IPS DF 6.9 (cell line): ENCODE measurements at regions not wholly inside any gene's neighbourhood (a gene's known extent, or its start where the extent isn't known, plus 50 kb on each side); places are given as distances from the start of the nearest gene placed in this dataset.

Source experiments
- DNase-seq: peaks from one replicate; pipeline ENCODE4 v3.0.0-alpha.2; 2013; ENCODE audit warnings: low read depth, low spot score
- H3K27ac ChIP-seq: one replicate; pipeline ENCODE4 v1.5.1; 2013; ENCODE audit warnings: low read length, control low read depth
- H3K27me3 ChIP-seq: 2 replicates; pipeline ENCODE4 v1.6.1; 2013; ENCODE audit warnings: mild to moderate bottlenecking, low read length; ENCODE audit not compliant: control insufficient read depth, insufficient read depth
- H3K36me3 ChIP-seq: 2 replicates; pipeline ENCODE4 v1.6.1; 2013; ENCODE audit warnings: low read length; ENCODE audit not compliant: control insufficient read depth, insufficient read depth
- H3K4me1 ChIP-seq: 2 replicates; pipeline ENCODE4 v1.6.1; 2013; ENCODE audit warnings: low read length; ENCODE audit not compliant: control insufficient read depth, insufficient read depth
- H3K4me3 ChIP-seq: 2 replicates; pipeline ENCODE4 v1.5.1; 2013; ENCODE audit warnings: mild to moderate bottlenecking, low read length
- H3K9me3 ChIP-seq: 2 replicates; pipeline ENCODE4 v1.6.1; 2013; ENCODE audit warnings: low read length, inconsistent platforms; ENCODE audit not compliant: control insufficient read depth, insufficient read depth
- WGBS: extraction: QIAGEN DNeasy Blood & Tissue Kit; methylation state at CpG from one replicate; pipeline ENCODE4 v1.1.7; 2013; ENCODE audit warnings: mixed read lengths, missing lambda C conversion rate; ENCODE audit not compliant: insufficient read length, insufficient coverage; 5-methylcytosine and 5-hydroxymethylcytosine counted together

- no peak overlapping the region for H3K27ac ChIP-seq
- H3K9me3 ChIP-seq = no peaks in the 10 kb centered on the region
- no peak for DNase-seq
- H3K27me3 ChIP-seq = no peaks in the 10 kb centered on the region
- H3K4me1 ChIP-seq = no peaks in the 10 kb centered on the region
- no CpG with 5 or more reads among the region's 3 CpGs for WGBS
- no peaks in the 10 kb centered on the region for H3K36me3 ChIP-seq
- no peak overlapping the region for H3K4me3 ChIP-seq
Observed at GRCh38 chr18:22552254-22552653, 134.5 kb upstream of the CTAGE1 start.

- no peak overlapping the region for H3K4me3 ChIP-seq
- H3K27me3 ChIP-seq = no peaks in the 10 kb centered on the region
- no peaks in the 10 kb centered on the region for H3K36me3 ChIP-seq
- no peaks in the 10 kb centered on the region for H3K9me3 ChIP-seq
- H3K27ac ChIP-seq = no peak overlapping the region
- H3K4me1 ChIP-seq = 0 out of 2 replicates have a peak, but pooled peaks cover 1% of the 10 kb centered on the region
- no peak for DNase-seq
- no CpG with 5 or more reads among the region's 3 CpGs for WGBS
Observed at GRCh38 chr18:22552899-22553460, 135.3 kb upstream of the CTAGE1 start.

GRCh38 chr18:22556222-22557167, 138.8 kb upstream of the CTAGE1 start:
- no CpG with 5 or more reads among the region's 8 CpGs for WGBS
- Histone ChIP-seq H3K4me1 (peaks cover 3% of the 10 kb centered on the region; the same call in 1 of the 2 replicates), H3K4me3 (no peak overlapping the region), H3K27me3 (peaks cover 12% of the 10 kb centered on the region), H3K36me3 (no peaks in the 10 kb centered on the region), H3K9me3 (no peaks in the 10 kb centered on the region), H3K27ac (no peak overlapping the region)
- DNase-seq = no peak

GRCh38 chr18:22557168-22557941, 139.6 kb upstream of the CTAGE1 start:
- no CpG with 5 or more reads among the region's 12 CpGs for WGBS
- H3K27me3 ChIP-seq = peaks cover 12% of the 10 kb centered on the region
- H3K36me3 ChIP-seq = no peaks in the 10 kb centered on the region
- H3K27ac ChIP-seq = no peak overlapping the region
- no peaks in the 10 kb centered on the region for H3K9me3 ChIP-seq
- no peak overlapping the region for H3K4me3 ChIP-seq
- DNase-seq = no peak
- H3K4me1 ChIP-seq = peaks cover 3% of the 10 kb centered on the region; the same call in 1 of the 2 replicates

GRCh38 chr18:22558945-22559385, 141.2 kb upstream of the CTAGE1 start:
- Histone ChIP-seq H3K27ac (no peak overlapping the region), H3K4me3 (peak overlapping the region; percentile 56; the same call in 1 of the 2 replicates), H3K27me3 (peaks cover 12% of the 10 kb centered on the region), H3K9me3 (no peaks in the 10 kb centered on the region), H3K36me3 (no peaks in the 10 kb centered on the region), H3K4me1 (peaks cover 3% of the 10 kb centered on the region; the same call in 1 of the 2 replicates)
- DNase-seq = no peak
- no CpG with 5 or more reads among the region's 28 CpGs for WGBS

GRCh38 chr18:22559414-22560274, 141.9 kb upstream of the CTAGE1 start:
- Histone ChIP-seq H3K9me3 (no peaks in the 10 kb centered on the region), H3K27me3 (peaks cover 12% of the 10 kb centered on the region), H3K4me3 (peak overlapping the region; percentile 56; the same call in 1 of the 2 replicates), H3K27ac (no peak overlapping the region), H3K4me1 (peaks cover 3% of the 10 kb centered on the region; the same call in 1 of the 2 replicates), H3K36me3 (no peaks in the 10 kb centered on the region)
- no peak for DNase-seq
- no CpG with 5 or more reads among the region's 63 CpGs for WGBS

GRCh38 chr18:22560275-22560610, 142.5 kb upstream of the CTAGE1 start:
- Histone ChIP-seq H3K4me3 (no peak overlapping the region), H3K27me3 (peaks cover 12% of the 10 kb centered on the region), H3K27ac (no peak overlapping the region), H3K36me3 (no peaks in the 10 kb centered on the region), H3K4me1 (peaks cover 3% of the 10 kb centered on the region; the same call in 1 of the 2 replicates), H3K9me3 (no peaks in the 10 kb centered on the region)
- no CpG with 5 or more reads among the region's 8 CpGs for WGBS
- DNase-seq = no peak

GRCh38 chr18:22560797-22561196, 143.1 kb upstream of the CTAGE1 start:
- H3K27me3 ChIP-seq = peaks cover 12% of the 10 kb centered on the region
- peaks cover 3% of the 10 kb centered on the region; the same call in 1 of the 2 replicates for H3K4me1 ChIP-seq
- no peaks in the 10 kb centered on the region for H3K36me3 ChIP-seq
- H3K4me3 ChIP-seq = no peak overlapping the region
- WGBS = no CpG with 5 or more reads among the region's 1 CpG
- H3K9me3 ChIP-seq = no peaks in the 10 kb centered on the region
- H3K27ac ChIP-seq = no peak overlapping the region
- no peak for DNase-seq

- no peak overlapping the region for H3K27ac ChIP-seq
- peak; percentile 20 for DNase-seq
- H3K36me3 ChIP-seq = no peaks in the 10 kb centered on the region
- H3K9me3 ChIP-seq = no peaks in the 10 kb centered on the region
- peaks cover 2% of the 10 kb centered on the region; the same call in 1 of the 2 replicates for H3K4me1 ChIP-seq
- peaks cover 12% of the 10 kb centered on the region for H3K27me3 ChIP-seq
- WGBS = no CpG with 5 or more reads among the region's 6 CpGs
- H3K4me3 ChIP-seq = no peak overlapping the region
Observed at GRCh38 chr18:22563164-22563583, 145.5 kb upstream of the CTAGE1 start.
